Right renal pelvis (tissue), 4 donors: ENCODE measurements at regions not wholly inside any gene's neighbourhood (a gene's known extent, or its start where the extent isn't known, plus 50 kb on each side); places are given as distances from the start of the nearest gene placed in this dataset.
"Not testable (repeated sequence)": the region's sequence is repeated elsewhere in the genome, so short reads cannot be mapped to it uniquely, and the experiment has no call there.

Experiments
- DNase-seq, 4 donors: peaks; one replicate each; pipeline ENCODE4 v3.0.0-alpha.2; 2013; ENCODE audit warnings: low read depth in 4 of 4, low spot score in 3 of 4, missing footprints in 1 of 4

DNA sequence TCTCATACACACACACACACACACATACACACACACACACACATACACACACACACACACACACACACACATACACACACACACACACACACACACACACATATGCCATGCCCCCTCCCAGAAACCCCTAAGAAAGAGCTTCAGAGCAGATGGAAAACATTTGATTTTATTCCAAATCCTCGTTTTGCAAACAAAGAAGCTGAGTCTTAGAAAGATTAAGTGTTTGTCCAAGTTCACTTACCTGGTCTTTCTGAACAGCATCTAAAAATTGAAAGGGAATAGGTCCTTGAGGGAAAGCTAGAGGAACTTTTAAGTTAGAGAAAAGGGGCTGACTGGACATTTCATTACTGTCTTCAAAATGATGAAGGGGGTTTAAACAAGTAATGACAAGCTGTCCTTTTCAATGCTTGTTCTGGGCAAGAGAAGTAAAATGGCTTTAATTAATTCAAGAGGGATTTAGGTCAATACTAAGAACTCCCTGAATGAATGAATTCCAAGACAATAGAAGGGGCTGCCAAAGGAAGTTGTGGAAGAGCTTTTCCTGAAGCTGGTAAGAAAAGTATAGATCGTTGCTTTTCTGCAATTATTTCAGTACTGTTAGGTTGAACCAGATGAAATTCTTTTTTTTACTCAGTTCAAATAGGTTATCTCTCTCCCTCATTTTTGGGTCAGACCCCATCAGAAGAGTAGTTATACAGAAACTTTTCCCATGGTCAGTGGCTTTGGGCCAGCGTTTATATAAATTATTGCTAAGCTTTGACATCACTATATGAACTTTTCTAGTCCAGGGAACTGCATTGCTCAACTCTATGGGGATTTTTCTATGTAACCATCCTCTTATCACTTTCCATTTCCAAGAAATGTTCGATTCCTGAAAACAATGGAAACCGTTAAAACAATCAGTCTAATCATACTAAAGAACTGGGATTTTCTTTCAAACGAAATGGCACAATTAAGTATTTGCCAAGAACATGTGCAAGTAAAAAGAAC is 261.4 kb downstream of the MTERF1 start:
- DNase-seq, result no peak

DNA sequence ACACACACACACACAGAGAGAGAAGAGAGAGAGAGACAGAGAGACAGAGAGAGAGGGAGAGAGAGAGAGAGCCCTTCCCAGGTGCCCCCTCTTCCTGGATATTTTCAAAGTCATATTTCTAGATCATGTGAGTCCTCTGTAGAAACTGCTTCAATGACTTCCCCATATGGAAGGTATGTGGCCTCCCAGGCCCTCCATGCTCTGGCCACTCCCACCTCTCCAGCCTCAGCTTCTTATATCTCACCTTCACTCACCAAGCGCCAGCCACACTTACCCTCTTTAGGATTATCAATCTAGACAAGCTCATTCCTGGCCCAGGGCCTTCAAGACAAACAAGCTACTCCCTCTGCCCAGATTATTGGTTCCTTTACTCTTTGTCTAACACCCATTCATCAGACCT is 259.7 kb downstream of the MTERF1 start:
- DNase-seq, result no peak

GRCh38 chr7:91627324-91627723 is 253.2 kb downstream of the MTERF1 start:
- not testable (repeated sequence) for DNase-seq

- DNase-seq, result no peak
Measured at GRCh38 chr7:91628742-91629141, 251.8 kb downstream of the MTERF1 start.

GRCh38 chr7:91630581-91631380 is 249.7 kb downstream of the MTERF1 start:
- no peak for DNase-seq

DNA sequence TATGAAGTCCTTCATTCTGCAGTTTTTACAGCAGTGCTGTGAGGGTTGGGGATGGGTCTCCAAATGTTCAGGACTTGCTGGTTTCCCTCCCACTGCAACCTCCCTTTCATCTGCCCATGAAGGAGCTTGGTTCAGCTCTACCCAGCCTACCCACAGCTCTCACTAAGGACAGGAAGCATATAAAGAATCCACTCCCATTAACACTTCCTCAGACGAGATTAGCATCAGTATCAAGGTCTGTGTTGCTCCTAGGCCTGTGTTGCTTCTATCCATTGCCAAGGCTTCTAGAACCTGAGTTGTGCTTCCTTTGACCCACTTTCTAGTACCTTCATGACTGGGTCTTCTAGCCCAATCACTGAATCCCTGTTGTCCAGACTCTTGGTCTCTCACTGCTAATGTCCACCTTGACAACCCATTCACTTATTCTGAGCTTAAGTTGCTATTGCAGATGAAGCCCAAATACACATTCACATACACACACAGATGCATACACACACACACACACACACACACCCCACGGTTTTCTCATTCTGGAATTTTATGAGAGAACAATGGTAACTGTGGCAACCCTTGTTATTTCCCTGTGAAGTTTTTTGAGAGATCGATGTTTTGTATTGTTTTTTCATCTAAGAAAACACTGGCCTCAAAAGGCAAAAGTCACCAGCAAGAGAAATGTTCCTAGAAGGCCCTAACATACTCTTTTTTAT is 248.1 kb downstream of the MTERF1 start:
- no peak for DNase-seq

DNA sequence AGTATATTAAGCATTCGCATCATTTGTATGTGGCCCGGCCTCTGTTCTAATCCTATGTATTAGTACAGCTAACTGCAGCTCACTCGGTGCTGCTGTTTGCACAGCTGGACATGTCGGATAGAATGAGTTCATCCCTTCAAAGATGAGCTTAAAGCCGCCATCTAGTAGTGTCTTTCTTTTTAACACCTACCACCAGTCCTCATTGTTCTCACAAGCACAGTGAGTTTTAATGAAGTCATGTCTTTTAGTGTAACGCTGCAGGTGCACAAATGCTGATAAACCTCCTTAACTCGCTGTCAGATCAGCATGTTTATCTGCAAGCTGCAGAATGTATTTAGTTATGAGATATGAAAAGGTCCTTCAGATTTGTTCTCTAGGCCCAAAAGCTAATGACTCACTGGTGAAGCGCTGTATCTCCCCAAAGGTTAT is 247.5 kb downstream of the MTERF1 start:
- no peak for DNase-seq

- no peak for DNase-seq
Measured at GRCh38 chr7:91634485-91635177, 245.9 kb downstream of the MTERF1 start.

DNA sequence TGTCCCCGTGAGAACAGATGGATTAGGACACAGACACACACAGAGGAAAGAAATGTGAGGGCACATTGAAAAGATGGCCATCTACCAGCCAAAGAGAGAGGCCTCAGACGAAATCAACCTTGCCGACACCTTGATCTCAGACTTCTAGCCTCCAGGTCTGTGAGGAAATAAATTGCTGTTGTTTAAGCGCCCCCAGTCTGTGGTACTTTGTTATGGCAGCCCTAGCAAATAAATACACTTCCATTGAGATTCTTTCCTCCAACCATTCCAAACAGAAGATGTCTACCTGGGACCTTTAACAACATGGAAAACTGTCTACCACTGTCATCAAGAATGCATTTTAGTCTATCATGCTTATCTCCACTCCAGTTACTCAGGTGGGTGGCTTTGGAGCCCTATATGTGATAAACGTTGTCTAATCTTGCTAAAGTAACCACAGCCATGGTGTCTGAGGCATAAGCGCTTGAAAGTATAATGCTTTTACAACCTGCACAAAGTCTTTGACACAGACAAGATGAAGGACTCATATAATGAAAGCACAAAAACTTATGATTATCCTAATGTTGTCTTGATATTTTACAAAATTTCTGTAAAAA is 244.3 kb downstream of the MTERF1 start:
- no peak for DNase-seq

DNA sequence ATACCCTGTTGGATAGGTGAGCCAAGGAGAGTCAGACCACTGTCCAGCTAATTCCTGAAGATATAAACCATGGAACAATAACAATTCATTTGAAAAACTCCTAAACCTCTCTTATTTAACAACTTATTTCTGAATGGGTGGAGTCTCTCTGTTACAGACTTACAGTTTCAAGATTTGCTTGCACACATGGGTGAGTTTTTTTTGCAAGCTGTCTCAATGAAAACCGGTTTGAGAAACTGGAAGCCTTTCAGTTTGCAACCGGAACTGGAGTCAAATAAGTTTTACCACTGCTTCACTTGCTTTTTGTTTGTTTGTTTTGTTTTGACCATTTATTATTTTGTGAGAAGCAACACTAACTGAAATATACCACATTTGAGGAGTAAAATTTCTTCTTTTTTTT is 243.8 kb downstream of the MTERF1 start:
- DNase-seq, result no peak

GRCh38 chr7:91644256-91644655 is 236.2 kb downstream of the MTERF1 start:
- DNase-seq, result no peak

DNA sequence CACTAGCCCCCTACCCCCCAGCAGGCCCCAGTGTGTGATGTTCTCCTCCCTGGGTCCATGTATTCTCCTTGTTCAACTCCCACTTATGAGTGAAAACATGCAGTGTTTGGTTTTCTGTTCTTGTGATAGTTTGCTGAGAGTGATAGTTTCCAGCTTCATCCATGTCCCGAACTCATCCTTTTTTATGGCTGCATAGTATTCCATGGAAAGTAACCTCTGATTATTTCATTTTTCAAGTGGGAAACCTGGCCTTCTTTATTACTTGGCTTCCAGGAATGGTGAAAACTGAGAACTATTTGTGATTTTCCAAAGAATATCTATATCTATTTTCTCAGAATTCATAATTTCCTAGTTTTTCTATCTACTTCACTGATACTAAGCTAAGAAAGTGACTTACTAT is 235.0 kb downstream of the MTERF1 start:
- no peak for DNase-seq

DNA sequence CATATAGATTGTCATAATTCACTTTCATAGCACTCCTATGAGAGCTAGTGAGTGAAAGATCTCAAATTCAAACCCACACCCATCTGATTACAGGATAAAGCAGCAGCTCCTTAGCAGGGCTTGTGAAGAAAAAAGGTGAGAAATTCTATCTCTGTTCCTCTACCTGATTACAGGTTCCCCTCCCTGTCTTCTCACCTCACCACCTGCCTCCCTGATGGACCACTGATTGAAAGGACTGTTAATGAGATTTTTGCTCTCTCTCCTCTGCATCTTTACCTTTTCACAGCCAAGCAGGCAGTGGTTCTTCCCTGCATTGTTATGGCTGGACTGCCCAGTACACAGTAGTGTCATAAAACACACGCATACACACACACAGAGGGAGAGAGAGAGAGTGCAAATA is 228.5 kb downstream of the MTERF1 start:
- no peak for DNase-seq

- no peak for DNase-seq
Measured at GRCh38 chr7:91653286-91653685, 227.2 kb downstream of the MTERF1 start.

- no peak for DNase-seq
Measured at GRCh38 chr7:91655656-91656055, 224.8 kb downstream of the MTERF1 start.

GRCh38 chr7:91656541-91657482 is 223.7 kb downstream of the MTERF1 start:
- no peak for DNase-seq

DNA sequence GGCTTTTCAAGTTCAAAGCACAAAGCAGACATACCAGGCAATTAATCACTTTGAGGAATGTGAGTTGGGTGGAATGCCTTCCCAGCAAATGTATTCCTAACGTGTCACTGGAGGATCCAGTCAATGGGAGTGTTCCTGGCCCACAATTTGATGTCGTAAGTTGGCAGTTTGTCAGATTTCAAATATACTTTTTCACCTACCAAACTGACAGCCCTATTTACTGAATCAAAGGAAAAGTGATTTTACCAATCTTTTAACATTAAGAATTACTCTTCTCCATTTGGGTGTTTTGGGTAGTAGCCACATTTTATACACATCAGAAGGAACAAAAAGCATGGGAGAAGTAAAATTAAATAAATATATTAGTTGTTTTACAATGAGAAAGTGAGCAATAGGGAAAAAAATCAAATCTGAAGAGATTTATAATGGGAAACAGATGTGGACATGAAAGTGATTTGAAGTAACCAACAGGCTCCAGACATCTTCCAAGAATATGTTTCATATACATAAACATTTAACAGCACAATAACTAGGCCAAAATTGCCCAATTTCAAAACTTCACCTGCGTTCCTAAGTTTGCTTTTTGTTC is 222.9 kb downstream of the MTERF1 start:
- no peak for DNase-seq

GRCh38 chr7:91659096-91659495 is 221.4 kb downstream of the MTERF1 start:
- no peak for DNase-seq
